GM21367 (cell line): ENCODE measurements at regions not wholly inside any gene's neighbourhood (a gene's known extent, or its start where the extent isn't known, plus 50 kb on each side); places are given as distances from the start of the nearest gene placed in this dataset.
"Not testable (repeated sequence)": the region's sequence is repeated elsewhere in the genome, so short reads cannot be mapped to it uniquely, and the experiment has no call there.

ENCODE experiments used
- ATAC-seq: cut with Tn5 transposase; IDR thresholded peaks from one replicate; pipeline ENCODE4 v1.9.1; 2021; ENCODE audit not compliant: unreplicated experiment

GRCh38 chr1:37310064-37310463 is 164.3 kb upstream of the ZC3H12A start:
- ATAC-seq: no peak

GRCh38 chr1:37315371-37315846 is 159.0 kb upstream of the ZC3H12A start:
- no peak for ATAC-seq

- no peak for ATAC-seq
Observed at GRCh38 chr1:37317870-37318467, 156.4 kb upstream of the ZC3H12A start.

- no peak for ATAC-seq
Observed at GRCh38 chr1:37318490-37318889, 155.9 kb upstream of the ZC3H12A start.

GRCh38 chr1:37319284-37319683 is 155.1 kb upstream of the ZC3H12A start:
- no peak for ATAC-seq

GRCh38 chr1:37323486-37324377 is 150.6 kb upstream of the ZC3H12A start:
- no peak for ATAC-seq

- ATAC-seq: no peak
Observed at GRCh38 chr1:37325010-37325409, 149.4 kb upstream of the ZC3H12A start.

GRCh38 chr1:37325509-37326437 is 148.6 kb upstream of the ZC3H12A start:
- ATAC-seq: no peak

GRCh38 chr1:37332126-37332525 is 142.3 kb upstream of the ZC3H12A start:
- ATAC-seq: no peak

GRCh38 chr1:37338658-37339057 is 135.7 kb upstream of the ZC3H12A start:
- no peak for ATAC-seq

- no peak for ATAC-seq
Observed at GRCh38 chr1:37342736-37343135, 131.6 kb upstream of the ZC3H12A start.

GRCh38 chr1:37347104-37347649 is 127.2 kb upstream of the ZC3H12A start:
- no peak for ATAC-seq

- no peak for ATAC-seq
Observed at GRCh38 chr1:37353871-37354270, 120.5 kb upstream of the ZC3H12A start.

- no peak for ATAC-seq
Observed at GRCh38 chr1:37354876-37355650, 119.3 kb upstream of the ZC3H12A start.

- ATAC-seq: no peak
Observed at GRCh38 chr1:37358992-37359391, 115.4 kb upstream of the ZC3H12A start.

- no peak for ATAC-seq
Observed at GRCh38 chr1:37360011-37360410, 114.4 kb upstream of the ZC3H12A start.

GRCh38 chr1:37362594-37363385 is 111.6 kb upstream of the ZC3H12A start:
- ATAC-seq: no peak

- ATAC-seq: no peak
Observed at GRCh38 chr1:37363535-37363934, 110.8 kb upstream of the ZC3H12A start.

GRCh38 chr1:37368665-37369315 is 105.6 kb upstream of the ZC3H12A start:
- ATAC-seq: not testable (repeated sequence)
